Spleen (tissue), 7 donors: ENCODE measurements at regions not wholly inside any gene's neighbourhood (a gene's known extent, or its start where the extent isn't known, plus 50 kb on each side); places are given as distances from the start of the nearest gene placed in this dataset.

Source experiments
- POLR2A ChIP-seq, 3 donors: fragments of 450-650 bp; IDR thresholded peaks; one replicate each; pipeline ENCODE4 v1.5.1; 2017; ENCODE audit warnings: antibody characterized with exemption in 3 of 3, mild to moderate bottlenecking in 1 of 3
- TF ChIP-seq, protein P1 (sequence below), 11 experiments: fragments of 200-600 bp in 7 of 11; fragments of 450-650 bp in 4 of 11; sonication (generic) in 4 of 11; IDR thresholded peaks in 8 of 11; conservative IDR thresholded peaks in 3 of 11; 1 replicate in 7 of 11; 2 replicates in 4 of 11; pipeline versions ENCODE4 v1.4.0 to v1.8.0; 2016 to 2021; ENCODE audit warnings: antibody characterized with exemption in 11 of 11, inconsistent platforms in 4 of 11, mild to moderate bottlenecking in 1 of 11
- donor health status: DM: no; HTN: no; CAD: no; lungs with moderate emphysema.
- donor health status: DM: no; HTN: no; CAD: no.
- donor health status: DM: no; HTN: no; CAD: no.

DNA sequence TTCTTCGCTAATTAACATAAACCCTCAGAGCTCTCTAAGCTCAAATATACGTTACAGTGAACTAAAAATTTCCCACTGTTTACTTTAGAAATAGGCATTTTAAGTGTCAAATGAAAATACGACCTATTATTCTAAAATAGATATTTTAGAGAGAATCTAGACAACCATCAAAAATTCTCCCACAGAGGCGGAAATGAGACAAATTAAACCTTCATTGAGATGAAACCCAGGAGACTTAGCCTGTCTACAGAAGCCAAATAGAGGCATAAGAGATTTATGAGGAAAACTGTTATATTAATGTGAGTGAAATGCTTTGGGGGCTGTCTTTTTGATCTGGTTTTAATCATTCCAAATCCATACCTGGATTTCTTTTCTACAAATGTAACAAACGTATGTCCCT is 232.0 kb upstream of the GRIA4 start:
- TF ChIP-seq, protein P1, sequence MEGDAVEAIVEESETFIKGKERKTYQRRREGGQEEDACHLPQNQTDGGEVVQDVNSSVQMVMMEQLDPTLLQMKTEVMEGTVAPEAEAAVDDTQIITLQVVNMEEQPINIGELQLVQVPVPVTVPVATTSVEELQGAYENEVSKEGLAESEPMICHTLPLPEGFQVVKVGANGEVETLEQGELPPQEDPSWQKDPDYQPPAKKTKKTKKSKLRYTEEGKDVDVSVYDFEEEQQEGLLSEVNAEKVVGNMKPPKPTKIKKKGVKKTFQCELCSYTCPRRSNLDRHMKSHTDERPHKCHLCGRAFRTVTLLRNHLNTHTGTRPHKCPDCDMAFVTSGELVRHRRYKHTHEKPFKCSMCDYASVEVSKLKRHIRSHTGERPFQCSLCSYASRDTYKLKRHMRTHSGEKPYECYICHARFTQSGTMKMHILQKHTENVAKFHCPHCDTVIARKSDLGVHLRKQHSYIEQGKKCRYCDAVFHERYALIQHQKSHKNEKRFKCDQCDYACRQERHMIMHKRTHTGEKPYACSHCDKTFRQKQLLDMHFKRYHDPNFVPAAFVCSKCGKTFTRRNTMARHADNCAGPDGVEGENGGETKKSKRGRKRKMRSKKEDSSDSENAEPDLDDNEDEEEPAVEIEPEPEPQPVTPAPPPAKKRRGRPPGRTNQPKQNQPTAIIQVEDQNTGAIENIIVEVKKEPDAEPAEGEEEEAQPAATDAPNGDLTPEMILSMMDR (IDR thresholded peaks at IDR 0.05 in 8 of 11, conservative IDR thresholded peaks at IDR 0.05 in 3 of 11): no peak
- no peak for TF ChIP-seq POLR2A (IDR thresholded peaks at IDR 0.05)
